HK-2 (cell line): ENCODE measurements at regions not wholly inside any gene's neighbourhood (a gene's known extent, or its start where the extent isn't known, plus 50 kb on each side); places are given as distances from the start of the nearest gene placed in this dataset.
A peak's percentile ranks its signal among the peaks of the same experiment; 100 is the strongest.

Experiments used
- DNase-seq: peaks from one replicate; pipeline ENCODE4 v3.0.0-alpha.2; 2018; ENCODE audit not compliant: unreplicated experiment

GRCh38 chr4:53815281-53815680 is 224.0 kb upstream of the LNX1 start:
- no peak for DNase-seq

GRCh38 chr4:53813998-53814397 is 222.7 kb upstream of the LNX1 start:
- no peak for DNase-seq

GRCh38 chr4:53810643-53811042 is 219.4 kb upstream of the LNX1 start:
- DNase-seq = no peak

DNA sequence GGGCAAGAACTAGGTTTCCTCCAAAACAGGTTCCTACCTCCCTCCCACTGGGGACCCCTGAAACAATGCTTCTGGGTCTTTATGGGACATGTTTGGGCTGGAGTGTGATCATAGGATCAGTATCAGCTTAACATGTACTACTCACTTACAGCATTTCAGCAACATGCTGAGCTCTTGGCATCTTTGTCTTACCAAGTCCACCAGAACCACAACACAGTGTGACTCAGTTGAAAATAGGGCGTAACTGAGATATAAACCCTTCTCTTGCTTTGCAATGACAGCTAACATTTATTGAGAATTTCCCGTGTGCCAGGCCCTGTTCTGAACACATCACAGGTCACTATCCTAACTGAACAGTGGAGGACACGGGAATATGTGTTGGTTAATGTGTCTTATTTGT is 218.5 kb upstream of the LNX1 start:
- DNase-seq = no peak

DNA sequence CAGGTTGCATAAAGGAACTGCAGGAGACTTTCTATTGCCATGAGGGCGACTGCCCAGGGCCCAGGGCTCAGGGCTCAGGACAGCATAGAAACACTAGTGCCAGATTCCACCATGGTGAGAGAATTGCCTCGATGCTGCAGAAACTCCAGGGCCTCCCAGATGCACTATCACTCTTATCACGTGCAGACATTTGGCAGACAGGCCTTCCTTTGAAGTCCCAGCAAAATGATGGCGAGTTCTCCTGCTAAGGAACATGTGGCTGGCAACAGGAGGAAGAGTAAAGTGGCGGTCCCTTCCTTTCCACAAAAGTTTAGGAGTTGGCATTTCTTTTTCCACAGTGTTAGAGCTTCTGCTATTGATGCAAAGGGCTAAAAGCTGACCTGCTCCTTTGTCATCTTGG is 214.0 kb upstream of the LNX1 start:
- DNase-seq = no peak

- DNase-seq = peak; percentile 19
These were observed 213.4 kb upstream of the LNX1 start for GRCh38 chr4:53804719-53805118.

DNA sequence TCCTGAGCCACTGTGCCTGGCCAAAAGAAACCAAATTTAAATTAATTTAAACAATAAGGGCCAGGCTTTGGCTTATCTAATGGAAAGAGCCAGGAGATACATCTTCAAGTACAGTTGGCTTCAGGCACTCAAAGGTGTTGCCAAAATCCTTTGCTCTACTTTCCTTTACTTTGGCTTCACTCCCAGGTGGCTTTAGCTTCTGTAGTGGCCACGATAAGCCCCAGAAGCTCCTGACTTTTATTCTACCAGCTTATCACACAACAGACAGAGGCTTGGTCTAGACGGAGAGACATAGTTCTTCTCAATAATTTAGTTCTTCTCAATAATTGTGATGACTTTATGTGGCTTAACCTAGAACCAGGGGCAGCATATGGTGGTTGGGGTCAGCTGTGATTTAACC is 211.2 kb upstream of the LNX1 start:
- no peak for DNase-seq

DNA sequence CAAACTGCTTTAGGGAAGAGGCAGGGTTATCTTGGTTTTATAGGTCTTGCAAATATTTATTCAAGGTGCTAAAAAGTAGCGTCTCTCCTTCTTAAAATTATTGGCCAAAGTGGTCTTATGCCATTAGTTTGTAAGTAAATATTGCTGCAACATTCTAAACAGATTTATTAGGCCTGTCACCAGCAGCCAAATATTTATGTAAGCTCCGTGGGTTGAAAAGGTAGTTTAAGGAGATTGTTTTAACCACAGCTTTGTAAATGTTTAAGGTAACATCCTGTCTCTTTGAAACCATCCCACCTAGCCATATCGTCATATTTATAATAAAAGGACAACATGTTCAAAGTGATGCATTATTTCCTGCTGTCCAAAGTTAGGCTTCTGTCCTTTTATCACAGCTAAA is 210.1 kb upstream of the LNX1 start:
- DNase-seq = no peak

DNA sequence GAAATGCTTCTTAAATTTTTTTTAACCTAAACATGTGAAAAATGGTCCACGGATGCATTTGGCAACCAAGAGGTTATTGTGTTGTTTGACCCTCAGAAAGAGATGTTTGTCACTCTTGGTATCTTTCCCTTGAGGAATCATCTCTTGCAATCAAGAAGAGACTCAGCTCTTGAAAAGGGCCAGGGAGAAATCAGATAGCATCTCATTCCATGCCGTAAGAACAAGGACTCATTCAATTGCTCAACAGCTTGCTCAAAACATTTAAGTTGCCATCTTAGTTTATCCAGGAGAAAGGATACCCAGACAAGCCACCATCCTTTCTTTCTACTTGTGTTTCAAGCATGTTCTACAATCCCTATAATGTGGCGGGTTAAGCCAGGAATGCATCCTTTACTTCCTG is 209.5 kb upstream of the LNX1 start:
- no peak for DNase-seq

GRCh38 chr4:53793096-53793495 is 201.8 kb upstream of the LNX1 start:
- no peak for DNase-seq

- no peak for DNase-seq
These were observed 199.0 kb upstream of the LNX1 start for GRCh38 chr4:53790286-53790685.

GRCh38 chr4:53788621-53789020 is 197.3 kb upstream of the LNX1 start:
- DNase-seq = no peak

DNA sequence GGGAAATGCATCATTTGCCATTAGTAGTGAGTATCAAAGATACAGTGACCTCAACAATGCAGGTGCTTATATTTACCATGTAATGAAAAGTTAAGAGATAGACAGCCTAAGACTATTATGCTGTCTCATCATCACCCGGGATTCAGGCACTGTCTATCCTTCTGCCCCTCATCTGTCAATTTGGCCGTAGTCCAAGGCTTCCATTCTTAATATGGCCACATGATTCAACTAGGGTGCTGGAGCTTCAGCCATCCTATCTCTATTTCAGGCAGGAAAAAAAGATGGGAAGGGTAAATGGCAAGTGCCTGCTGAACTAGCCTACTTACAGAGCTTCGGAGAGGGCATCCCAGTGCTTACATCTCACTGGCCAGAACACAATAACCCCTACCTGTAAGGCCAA is 196.7 kb upstream of the LNX1 start:
- DNase-seq = no peak

- no peak for DNase-seq
These were observed 195.3 kb upstream of the LNX1 start for GRCh38 chr4:53786632-53787031.

- no peak for DNase-seq
These were observed 194.7 kb upstream of the LNX1 start for GRCh38 chr4:53785996-53786395.

GRCh38 chr4:53784112-53784511 is 192.8 kb upstream of the LNX1 start:
- DNase-seq = no peak

DNA sequence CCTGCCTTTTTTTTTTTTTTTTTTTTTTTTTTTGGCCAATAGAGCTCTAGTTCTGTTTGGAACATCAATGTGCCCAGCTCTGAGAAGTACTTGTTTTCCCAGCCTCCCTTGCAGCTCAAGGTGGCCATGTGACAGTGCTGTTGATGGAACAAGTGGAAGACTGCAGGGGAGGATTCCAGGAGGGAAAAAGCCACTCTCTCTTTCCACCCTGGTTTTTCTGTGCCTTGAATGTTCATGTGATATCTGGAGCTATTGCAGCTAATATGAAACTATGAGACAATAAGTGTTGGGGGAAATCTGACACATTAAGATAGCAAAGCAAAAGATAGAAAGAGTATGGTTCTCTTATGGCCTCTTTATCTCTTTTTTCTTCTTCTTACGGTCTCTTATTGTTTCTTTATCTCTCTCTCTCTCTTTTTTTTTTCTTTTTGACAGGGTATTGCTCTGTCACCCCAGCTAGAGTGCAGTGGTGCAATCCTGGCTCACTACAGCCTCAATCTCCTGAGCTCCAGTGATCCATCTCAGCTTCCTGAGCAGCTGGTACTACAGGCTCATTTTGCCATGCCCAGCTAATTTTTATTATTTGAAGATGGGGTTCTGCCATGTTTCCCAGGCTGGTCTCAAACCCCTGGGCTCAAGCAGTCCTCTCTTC is 192.0 kb upstream of the LNX1 start:
- DNase-seq = no peak

GRCh38 chr4:53782458-53782845 is 191.2 kb upstream of the LNX1 start:
- no peak for DNase-seq

DNA sequence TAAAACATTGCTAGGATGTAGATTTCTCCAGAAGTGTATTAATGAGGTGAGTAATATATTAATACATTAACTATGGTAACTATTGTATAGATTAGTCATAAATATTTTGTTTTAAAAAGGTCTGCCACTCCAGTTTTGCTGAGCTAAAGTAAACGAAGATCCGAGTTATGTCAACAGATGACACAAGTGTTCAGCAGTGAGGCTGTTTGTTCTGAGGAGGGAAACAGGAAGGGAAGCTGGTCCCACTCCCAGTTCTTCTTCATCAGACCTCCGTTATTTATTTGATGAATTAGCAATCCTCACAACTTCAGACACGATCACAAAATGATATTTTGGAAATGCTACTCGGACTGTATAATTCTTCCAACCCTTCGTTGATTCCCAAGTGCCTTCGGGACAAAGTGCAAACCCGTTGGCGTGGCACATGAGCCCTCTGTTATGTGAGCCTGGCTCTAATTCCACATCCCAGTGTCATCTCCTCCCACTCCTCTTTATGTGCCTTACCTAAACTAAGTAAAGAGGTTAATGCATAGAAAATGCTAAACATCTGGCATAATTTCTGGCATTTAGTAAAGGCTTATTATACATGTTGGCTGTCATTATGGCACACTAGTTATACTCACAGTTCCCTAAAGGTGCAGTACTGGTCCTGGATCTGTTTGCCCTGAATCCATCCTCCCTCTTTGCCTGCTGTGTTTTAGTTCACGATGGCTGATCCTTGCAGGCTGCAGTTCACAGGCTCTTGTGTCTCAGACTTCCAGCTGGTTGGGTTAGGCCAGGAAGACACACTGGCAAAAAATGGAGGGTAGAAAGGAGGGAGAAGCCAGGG is 190.6 kb upstream of the LNX1 start:
- DNase-seq = no peak

DNA sequence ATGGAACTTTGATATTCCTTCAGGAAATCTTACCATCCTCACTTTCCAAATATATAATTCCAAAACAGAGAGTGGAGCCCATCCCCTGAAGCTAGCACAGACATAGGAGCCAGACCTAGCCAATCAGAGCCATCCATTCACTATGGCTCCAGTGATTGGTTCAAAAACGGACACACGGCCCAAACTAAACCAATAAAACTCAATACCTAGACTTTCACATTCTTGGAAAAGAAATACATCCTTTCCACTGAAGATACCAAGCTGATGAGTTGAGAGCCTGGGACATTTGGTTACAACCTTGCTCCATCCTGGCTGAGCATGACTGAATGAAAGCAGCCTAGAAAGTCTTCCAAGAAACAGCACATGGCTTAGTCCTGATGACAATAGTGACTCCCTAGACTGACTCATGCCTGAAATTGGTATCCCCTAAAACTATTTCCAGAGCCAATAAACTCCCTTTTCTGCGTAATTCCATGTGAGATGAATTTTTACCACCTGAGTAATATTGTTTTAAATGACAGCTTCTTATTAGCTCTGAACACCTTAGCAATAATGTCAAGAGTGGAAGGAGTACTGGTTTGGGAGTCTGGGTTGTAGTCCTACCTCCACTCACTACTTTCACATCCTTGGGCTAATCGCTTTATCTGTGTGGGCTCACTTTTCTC is 189.6 kb upstream of the LNX1 start:
- DNase-seq = no peak

DNA sequence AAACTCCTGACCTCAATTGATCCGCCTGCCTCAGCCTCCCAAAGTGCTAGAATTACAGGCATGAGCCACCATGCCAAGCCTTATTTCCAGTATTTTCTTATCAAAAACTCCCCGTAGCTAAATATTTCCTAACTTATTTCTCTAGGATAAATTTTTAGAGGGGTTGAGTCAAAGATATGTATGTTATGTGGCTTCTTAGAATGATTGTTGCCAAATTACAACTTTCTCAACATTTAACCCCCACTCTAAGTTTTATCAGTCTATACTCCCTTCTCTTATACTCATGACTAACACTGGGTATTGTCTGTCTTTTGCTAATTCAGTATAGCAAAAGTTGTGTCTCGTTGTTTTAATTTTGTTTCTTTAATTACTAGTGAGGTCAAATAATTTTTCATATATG is 187.7 kb upstream of the LNX1 start:
- DNase-seq = no peak

- DNase-seq = no peak
These were observed 186.9 kb upstream of the LNX1 start for GRCh38 chr4:53778155-53778554.
